Lower leg skin (tissue), 4 donors: ENCODE measurements at regions not wholly inside any gene's neighbourhood (a gene's known extent, or its start where the extent isn't known, plus 50 kb on each side); places are given as distances from the start of the nearest gene placed in this dataset.

Experiments
- DNase-seq, 2 donors: peaks; one replicate each; pipeline ENCODE4 v3.0.0-alpha.2; 2019; ENCODE audit warnings: low spot score in 2 of 2
- H3K4me3 ChIP-seq: fragments of 200-600 bp; sonication (generic); 2 replicates; pipeline ENCODE4 v1.5.1; 2017; ENCODE audit warnings: mild to moderate bottlenecking, low read depth; ENCODE audit not compliant: poor library complexity, severe bottlenecking
- CTCF ChIP-seq, 3 donors: fragments of 450-650 bp; IDR thresholded peaks; one replicate each; pipeline ENCODE4 v1.5.1; 2016; ENCODE audit warnings: antibody characterized with exemption in 3 of 3, mild to moderate bottlenecking in 3 of 3, moderate library complexity in 2 of 3
- POLR2A ChIP-seq, 2 donors: fragments of 450-650 bp; IDR thresholded peaks; one replicate each; pipeline ENCODE4 v1.6.1; 2016 to 2017; ENCODE audit warnings: antibody characterized with exemption in 2 of 2, mild to moderate bottlenecking in 1 of 2, moderate library complexity in 1 of 2
- WGBS, 2 donors: methylation state at CpG; one replicate each; pipeline ENCODE4 v1.1.5; 2018; 5-methylcytosine and 5-hydroxymethylcytosine counted together
- intact Hi-C: fragments of 100-400 bp; cut with DNase I; formaldehyde crosslinking; loops from one replicate; pipeline ENCODE4 v1.15.0; 2023; ENCODE audit warnings: low total_unique reads

GRCh38 chr6:115708850-115709249, 351.8 kb downstream of the FRK start:
- H3K4me3 ChIP-seq, result no peak overlapping the region
- WGBS, 2 donors, result 45 to 95% methylated on average over 2 of the region's 2 CpGs
- intact Hi-C loops, result no loop called here
- TF ChIP-seq CTCF (IDR thresholded peaks at IDR 0.05), result no peak
- no peak for TF ChIP-seq POLR2A (IDR thresholded peaks at IDR 0.05)
- no peak for DNase-seq

GRCh38 chr6:115706981-115707380, 353.7 kb downstream of the FRK start:
- intact Hi-C loops, result no loop called here
- TF ChIP-seq CTCF (IDR thresholded peaks at IDR 0.05), result no peak
- no peak for TF ChIP-seq POLR2A (IDR thresholded peaks at IDR 0.05)
- no peak overlapping the region for H3K4me3 ChIP-seq
- 92 to 97% methylated on average over 2 of the region's 2 CpGs for WGBS, 2 donors
- no peak for DNase-seq

GRCh38 chr6:115706324-115706723, 354.4 kb downstream of the FRK start:
- no peak for TF ChIP-seq CTCF (IDR thresholded peaks at IDR 0.05)
- no peak for TF ChIP-seq POLR2A (IDR thresholded peaks at IDR 0.05)
- DNase-seq, result no peak
- H3K4me3 ChIP-seq, result no peak overlapping the region
- intact Hi-C loops, result no loop called here

- no peak for DNase-seq
- TF ChIP-seq CTCF (IDR thresholded peaks at IDR 0.05), result no peak
- H3K4me3 ChIP-seq, result no peak overlapping the region
- WGBS, 2 donors, result 86% methylated on average over 3 of the region's 3 CpGs
- intact Hi-C loops, result no loop called here
These were observed 356.7 kb downstream of the FRK start for GRCh38 chr6:115704028-115704427.

GRCh38 chr6:115691433-115691832, 369.3 kb downstream of the FRK start:
- DNase-seq, result no peak
- H3K4me3 ChIP-seq, result no peak overlapping the region
- no peak for TF ChIP-seq POLR2A (IDR thresholded peaks at IDR 0.05)
- TF ChIP-seq CTCF (IDR thresholded peaks at IDR 0.05), result no peak
- intact Hi-C loops, result no loop called here

GRCh38 chr6:115690854-115691253, 369.8 kb downstream of the FRK start:
- DNase-seq, result no peak
- intact Hi-C loops, result no loop called here
- TF ChIP-seq CTCF (IDR thresholded peaks at IDR 0.05) (no peak), POLR2A (IDR thresholded peaks at IDR 0.05) (no peak)
- WGBS, 2 donors, result 79 to 80% methylated on average over 3 of the region's 3 CpGs
- no peak overlapping the region for H3K4me3 ChIP-seq
